GM21423 (cell line): ENCODE measurements at regions not wholly inside any gene's neighbourhood (a gene's known extent, or its start where the extent isn't known, plus 50 kb on each side); places are given as distances from the start of the nearest gene placed in this dataset.
"Not testable (repeated sequence)": the region's sequence is repeated elsewhere in the genome, so short reads cannot be mapped to it uniquely, and the experiment has no call there.

ENCODE experiments used
- ATAC-seq: cut with Tn5 transposase; IDR thresholded peaks from one replicate; pipeline ENCODE4 v1.9.1; 2021; ENCODE audit warnings: mild to moderate bottlenecking, moderate library complexity; ENCODE audit not compliant: unreplicated experiment

- no peak for ATAC-seq
Measured at GRCh38 chr15:35974052-35974451, 428.1 kb upstream of the DPH6 start.

DNA sequence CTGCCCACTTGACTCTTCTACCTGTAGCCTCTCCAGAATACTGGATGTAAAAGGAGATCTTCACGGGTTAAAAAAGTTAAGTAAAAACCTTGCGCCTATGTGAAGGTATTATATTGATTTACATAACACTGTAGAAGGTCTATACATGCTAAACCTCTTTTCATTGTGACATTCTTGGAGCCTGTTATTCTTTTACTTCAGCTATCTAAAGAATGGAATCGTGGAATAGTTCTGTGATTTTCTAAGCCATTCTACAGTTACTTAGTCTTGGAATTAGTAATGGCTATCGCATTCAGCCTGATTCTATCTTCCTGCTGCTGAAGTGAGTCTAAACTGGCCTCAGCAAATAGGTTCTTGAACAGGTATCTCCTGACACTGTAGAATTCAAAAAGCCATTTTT lies 430.0 kb upstream of the DPH6 start:
- ATAC-seq = no peak

DNA sequence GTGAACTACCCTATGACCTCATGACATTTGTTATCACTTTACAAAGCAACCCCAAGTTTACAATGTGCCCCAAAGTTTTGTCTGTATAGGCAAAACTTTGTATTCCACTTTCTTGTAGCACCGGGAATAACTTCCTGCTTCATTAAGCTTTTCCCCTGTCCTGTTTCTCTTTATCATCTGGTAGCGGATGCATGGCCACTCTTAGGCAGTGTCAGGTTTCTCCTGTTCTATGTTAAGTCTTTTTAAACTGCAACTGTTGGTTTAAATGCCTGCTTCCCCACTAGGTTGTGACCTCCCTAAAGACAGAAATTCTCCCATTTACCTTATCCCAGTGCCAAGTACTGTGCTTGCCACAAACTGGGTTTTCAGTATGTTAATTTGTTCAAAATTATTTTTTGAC lies 433.6 kb upstream of the DPH6 start:
- no peak for ATAC-seq

DNA sequence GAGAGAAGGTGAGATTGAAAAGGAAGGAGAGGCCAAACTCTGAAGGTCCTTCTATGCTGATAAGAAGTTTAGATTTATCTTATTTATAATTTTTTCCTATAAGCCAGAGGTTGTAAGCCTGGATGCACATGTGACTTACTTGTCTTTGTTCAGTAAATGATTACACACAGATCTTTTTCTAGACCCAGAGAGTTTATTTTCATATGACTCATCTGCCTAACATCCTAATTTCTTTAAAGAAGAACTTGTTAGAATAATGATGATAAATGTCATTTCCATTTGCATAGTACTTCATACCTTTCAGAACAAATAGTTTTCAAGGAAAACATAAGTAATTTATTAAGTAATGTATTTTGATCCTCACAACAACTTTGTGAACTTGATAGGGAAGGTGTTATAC lies 434.8 kb upstream of the DPH6 start:
- no peak for ATAC-seq

- ATAC-seq = no peak
Measured at GRCh38 chr15:35986191-35986721, 440.3 kb upstream of the DPH6 start.

DNA sequence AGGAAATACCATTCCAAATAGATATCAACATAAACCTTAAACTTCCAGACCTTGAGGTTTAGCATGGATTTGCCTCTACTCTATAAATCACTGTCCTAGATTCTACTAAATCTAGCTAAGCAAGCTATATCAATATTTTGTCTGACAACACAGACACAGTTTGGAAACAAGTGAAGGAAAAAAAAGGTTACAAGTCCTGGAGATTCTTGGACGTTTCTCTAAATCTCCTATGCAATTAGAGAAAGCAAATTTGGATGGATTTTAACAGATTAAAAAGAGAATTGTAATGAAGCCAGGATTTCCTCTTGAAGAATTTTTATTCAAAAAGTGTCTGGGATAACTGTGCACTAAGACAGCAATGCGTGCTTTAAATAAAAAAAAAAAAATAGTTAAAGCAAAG lies 441.1 kb upstream of the DPH6 start:
- no peak for ATAC-seq

- no peak for ATAC-seq
Measured at GRCh38 chr15:35991386-35991785, 445.4 kb upstream of the DPH6 start.

DNA sequence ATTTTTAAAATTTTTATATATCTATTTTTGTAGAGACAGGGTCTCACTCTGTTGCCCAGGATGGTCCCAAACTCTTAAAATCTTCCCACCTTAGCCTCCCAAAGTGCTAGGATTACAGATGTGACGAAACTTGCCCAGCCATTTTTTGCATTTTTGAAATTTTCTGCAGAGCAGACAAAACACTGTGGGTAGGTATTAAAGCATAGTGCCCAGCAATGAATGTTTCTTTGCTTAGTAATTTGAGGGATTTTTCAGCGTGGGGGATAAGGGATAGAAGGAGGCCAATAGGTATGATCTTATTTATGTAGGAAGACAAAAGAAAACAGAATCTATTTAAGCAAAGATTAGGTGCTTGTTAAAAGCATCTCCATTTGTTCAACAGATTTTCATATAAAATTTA lies 446.8 kb upstream of the DPH6 start:
- ATAC-seq = no peak

GRCh38 chr15:35993196-35993595 lies 447.2 kb upstream of the DPH6 start:
- no peak for ATAC-seq

DNA sequence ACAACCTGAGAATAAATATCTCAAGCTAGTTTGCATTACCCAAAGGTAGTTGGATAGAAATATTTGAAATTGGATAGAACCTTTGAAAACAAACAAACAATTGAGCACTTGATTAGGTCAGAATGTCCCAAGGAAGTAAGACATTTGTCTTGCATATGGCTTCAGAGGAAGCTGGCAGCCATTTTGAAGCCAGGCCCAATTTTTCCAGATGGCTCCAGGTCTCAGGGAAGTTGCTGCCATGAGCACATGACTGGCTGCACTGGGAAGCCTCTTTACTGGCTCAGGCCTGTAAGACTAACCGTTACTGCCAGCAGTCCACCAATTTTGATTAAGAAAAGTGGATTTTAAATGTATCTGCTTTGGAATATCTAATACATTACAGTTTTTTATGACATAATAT lies 448.9 kb upstream of the DPH6 start:
- no peak for ATAC-seq

GRCh38 chr15:35998663-35999602 lies 453.0 kb upstream of the DPH6 start:
- ATAC-seq = no peak

GRCh38 chr15:36004891-36005490 lies 459.0 kb upstream of the DPH6 start:
- no peak for ATAC-seq

DNA sequence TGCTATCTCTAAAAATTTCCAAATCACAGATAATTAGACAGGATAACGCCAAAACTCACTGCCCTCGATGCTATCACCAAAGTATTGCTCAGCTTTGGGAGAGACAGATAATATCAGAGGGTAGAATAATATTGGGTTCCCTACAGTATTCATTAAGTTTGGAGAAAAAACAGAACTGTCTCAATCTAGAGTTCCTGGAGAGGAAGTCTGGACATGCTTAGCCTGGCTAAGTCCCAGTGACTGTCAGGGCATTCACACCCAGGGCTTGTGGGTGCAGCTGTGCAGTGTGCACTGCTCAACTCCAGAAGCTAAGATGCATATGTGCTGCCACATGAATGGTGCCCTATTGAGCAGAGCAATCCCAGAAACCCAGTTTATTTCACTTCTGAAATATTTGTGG lies 459.6 kb upstream of the DPH6 start:
- no peak for ATAC-seq

GRCh38 chr15:36007699-36008098 lies 461.7 kb upstream of the DPH6 start:
- ATAC-seq = no peak

- ATAC-seq = no peak
Measured at GRCh38 chr15:36008719-36009118, 462.8 kb upstream of the DPH6 start.

- no peak for ATAC-seq
Measured at GRCh38 chr15:36024031-36024688, 478.2 kb upstream of the DPH6 start.

DNA sequence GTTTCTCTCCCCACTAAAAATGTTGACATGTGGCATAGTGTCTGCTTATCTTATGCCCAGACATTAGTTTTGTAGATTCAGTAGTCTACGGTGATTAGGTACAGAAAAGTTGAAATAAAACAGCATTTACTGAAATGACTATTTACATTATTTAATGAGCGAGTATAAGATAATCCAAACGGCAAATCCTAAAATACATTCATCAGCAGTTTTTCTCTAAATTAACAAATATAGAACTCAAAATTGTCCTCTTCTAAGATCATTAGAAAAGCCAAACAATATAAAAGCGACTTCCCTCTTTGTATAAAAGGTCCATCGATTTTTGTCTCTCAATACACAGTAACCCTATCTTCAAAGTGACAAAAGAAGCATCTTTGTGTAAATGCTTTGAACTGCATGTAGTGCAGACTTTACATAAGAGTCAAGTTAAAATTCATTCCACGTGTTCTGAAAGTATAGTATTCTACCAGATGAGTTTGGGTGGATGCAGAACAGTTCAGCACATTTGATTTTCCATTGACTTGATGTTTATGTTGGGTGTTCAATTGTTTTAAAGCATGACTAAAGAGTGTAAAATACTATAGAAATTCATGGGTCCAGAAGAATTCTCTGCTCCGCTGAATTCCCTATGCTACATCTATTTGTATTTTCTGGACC lies 480.8 kb upstream of the DPH6 start:
- no peak for ATAC-seq

DNA sequence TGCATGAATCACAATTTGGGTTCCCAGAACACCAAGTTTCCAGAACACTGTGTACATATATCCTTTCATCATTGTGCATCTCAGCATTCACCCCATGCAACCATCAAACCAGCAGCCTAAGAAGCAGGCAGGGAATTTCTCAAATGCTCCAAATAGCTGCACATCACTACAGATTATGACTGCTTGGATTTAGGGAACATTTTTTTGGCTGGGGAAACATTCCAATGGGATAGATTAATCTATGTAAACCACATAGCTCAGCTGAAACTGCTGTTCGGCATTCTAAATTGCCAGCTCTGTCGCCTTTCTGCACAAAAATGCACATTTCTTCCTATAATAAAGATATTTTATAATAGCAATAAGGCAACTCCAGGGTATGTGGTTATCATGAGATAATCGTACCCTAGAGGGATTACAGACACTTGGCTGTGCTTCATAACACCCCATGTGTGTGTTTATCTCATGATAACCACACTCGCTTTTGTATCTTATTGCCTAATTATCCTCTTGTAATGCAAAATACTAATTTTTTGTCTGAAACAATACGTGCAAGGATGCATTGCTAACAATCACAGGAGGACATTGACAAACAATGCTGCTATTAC lies 483.7 kb upstream of the DPH6 start:
- ATAC-seq = no peak

DNA sequence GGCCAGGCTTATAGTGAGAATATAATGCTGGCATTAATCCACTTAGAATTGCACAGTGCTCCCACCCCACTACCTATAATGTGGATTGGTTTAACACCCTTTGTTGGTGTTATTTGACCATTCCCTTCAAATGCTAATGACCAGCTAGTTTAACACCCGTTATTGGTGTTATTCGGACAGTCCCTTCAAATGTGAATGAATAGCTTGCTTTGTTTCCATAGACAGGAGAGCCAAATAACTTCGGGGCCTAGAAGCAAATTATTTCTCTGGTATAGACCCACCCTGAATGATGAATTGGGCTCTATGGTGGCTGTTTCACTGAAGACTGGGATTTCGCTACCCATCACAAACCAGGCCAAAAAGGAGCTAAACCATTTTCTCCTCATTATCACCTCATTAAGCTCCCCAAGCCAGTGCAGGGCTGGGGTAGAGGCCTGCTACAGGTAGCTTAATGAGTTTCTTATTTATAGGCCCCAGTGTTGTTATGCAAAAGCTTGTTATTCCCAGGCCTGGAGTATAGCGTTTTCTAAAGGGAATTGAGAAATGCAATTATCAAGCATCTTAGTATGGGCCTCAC lies 494.1 kb upstream of the DPH6 start:
- ATAC-seq = no peak

DNA sequence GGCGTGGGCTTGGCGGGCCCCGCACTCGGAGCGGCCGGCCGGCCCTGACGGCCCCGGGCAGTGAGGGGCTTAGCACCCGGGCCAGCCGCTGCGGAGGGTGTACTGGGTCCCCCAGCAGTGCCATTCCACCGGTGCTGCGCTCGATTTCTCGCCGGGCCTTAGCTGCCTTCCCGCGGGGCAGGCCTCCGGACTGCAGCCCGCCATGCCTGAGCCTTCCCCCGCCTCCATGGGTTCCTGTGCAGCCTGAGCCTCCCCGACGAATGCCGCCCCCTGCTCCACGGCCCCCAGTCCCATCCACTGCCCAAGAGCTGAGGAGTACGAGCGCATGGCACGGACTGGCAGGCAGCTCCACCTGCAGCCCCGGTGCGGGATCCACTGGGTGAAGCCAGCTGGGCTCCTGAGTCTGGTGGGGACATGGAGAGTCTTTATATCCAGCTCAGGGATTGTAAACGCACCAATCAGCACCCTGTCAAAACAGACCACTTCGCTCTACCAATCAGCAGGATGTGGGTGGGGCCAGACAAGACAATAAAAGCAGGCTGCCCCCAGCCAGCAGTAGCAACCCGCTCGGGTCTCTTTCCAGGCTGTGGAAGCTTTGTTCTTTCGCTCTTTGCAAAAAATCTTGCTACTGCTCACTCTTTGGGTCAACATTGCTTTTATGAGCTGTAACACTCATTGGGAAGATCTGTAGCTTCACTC lies 501.2 kb upstream of the DPH6 start:
- ATAC-seq = not testable (repeated sequence)
